T-helper 17 cell (primary cell): ENCODE measurements at regions not wholly inside any gene's neighbourhood (a gene's known extent, or its start where the extent isn't known, plus 50 kb on each side); places are given as distances from the start of the nearest gene placed in this dataset.

ENCODE experiments used
- ATAC-seq: fragments of 150-1000 bp; cut with Tn5 transposase; 2 replicates; pipeline ENCODE4 v1.10.0; 2021; ENCODE audit warnings: mild to moderate bottlenecking, moderate library complexity
- DNase-seq, 3 donors: peaks; one replicate each; pipeline versions ENCODE4 v3.0.0 to v3.0.0-alpha.2; 2020 to 2021
- H3K9me3 ChIP-seq: one replicate; pipeline ENCODE4 v1.7.0; 2013; ENCODE audit warnings: low read length, mild to moderate bottlenecking; ENCODE audit not compliant: control insufficient read depth, poor library complexity, severe bottlenecking
- H3K27ac Mint-ChIP-seq: one replicate; pipeline ENCODE4 v1.8.0; 2022; ENCODE audit warnings: mild to moderate bottlenecking, moderate library complexity, mixed read lengths
- H3K27me3 Mint-ChIP-seq: one replicate; pipeline ENCODE4 v1.8.0; 2022; ENCODE audit warnings: mixed read lengths
- H3K36me3 Mint-ChIP-seq: one replicate; pipeline ENCODE4 v1.8.0; 2022; ENCODE audit warnings: low read depth, mixed read lengths
- H3K4me1 Mint-ChIP-seq: one replicate; pipeline ENCODE4 v1.8.0; 2022; ENCODE audit warnings: mild to moderate bottlenecking, mixed read lengths
- H3K4me3 Mint-ChIP-seq: one replicate; pipeline ENCODE4 v1.8.0; 2022; ENCODE audit warnings: mild to moderate bottlenecking, moderate library complexity, mixed read lengths

GRCh38 chr15:70435369-70435768 is 328.0 kb downstream of the UACA start:
- no peaks in the 10 kb centered on the region for H3K9me3 ChIP-seq
- peak overlapping the region; percentile 59 for H3K27ac Mint-ChIP-seq
- no peak for DNase-seq
- peaks cover 24% of the 10 kb centered on the region for H3K4me1 Mint-ChIP-seq
- H3K27me3 Mint-ChIP-seq: no peaks in the 10 kb centered on the region
- peak; percentile 63 for ATAC-seq
- H3K36me3 Mint-ChIP-seq: no peaks in the 10 kb centered on the region
- H3K4me3 Mint-ChIP-seq: peak overlapping the region; percentile 6

- Mint-ChIP-seq H3K4me3 (no peak overlapping the region), H3K36me3 (no peaks in the 10 kb centered on the region)
These were observed 329.6 kb downstream of the UACA start for GRCh38 chr15:70433586-70434324.

GRCh38 chr15:70432924-70433495 is 330.3 kb downstream of the UACA start:
- DNase-seq (no peak), ATAC-seq (no peak)
- Mint-ChIP-seq H3K27me3 (no peaks in the 10 kb centered on the region), H3K4me3 (no peak overlapping the region), H3K27ac (no peak overlapping the region), H3K4me1 (peaks cover 24% of the 10 kb centered on the region), H3K36me3 (no peaks in the 10 kb centered on the region)
- H3K9me3 ChIP-seq: no peaks in the 10 kb centered on the region

More at GRCh38 chr15:70433586-70434324, 329.6 kb downstream of the UACA start:
- Mint-ChIP-seq H3K27ac (no peak overlapping the region), H3K4me1 (peaks cover 24% of the 10 kb centered on the region), H3K27me3 (no peaks in the 10 kb centered on the region)
- DNase-seq (no peak), ATAC-seq (no peak)
- no peaks in the 10 kb centered on the region for H3K9me3 ChIP-seq

GRCh38 chr15:70431854-70432253 is 331.5 kb downstream of the UACA start:
- H3K36me3 Mint-ChIP-seq: no peaks in the 10 kb centered on the region
- no peaks in the 10 kb centered on the region for H3K9me3 ChIP-seq
- H3K4me3 Mint-ChIP-seq: no peak overlapping the region
- peaks cover 21% of the 10 kb centered on the region for H3K4me1 Mint-ChIP-seq
- DNase-seq (no peak), ATAC-seq (no peak)
- no peaks in the 10 kb centered on the region for H3K27me3 Mint-ChIP-seq
- H3K27ac Mint-ChIP-seq: no peak overlapping the region

- H3K27ac Mint-ChIP-seq: no peak overlapping the region
These were observed 332.4 kb upstream of the TLE3 start for GRCh38 chr15:70430069-70430468.

GRCh38 chr15:70429056-70429722 is 331.5 kb upstream of the TLE3 start:
- DNase-seq: no peak
- H3K27me3 Mint-ChIP-seq: no peaks in the 10 kb centered on the region
- H3K36me3 Mint-ChIP-seq: no peaks in the 10 kb centered on the region
- H3K27ac Mint-ChIP-seq: no peak overlapping the region
- no peak for ATAC-seq
- H3K4me1 Mint-ChIP-seq: peaks cover 21% of the 10 kb centered on the region
- H3K9me3 ChIP-seq: no peaks in the 10 kb centered on the region
- no peak overlapping the region for H3K4me3 Mint-ChIP-seq

More at GRCh38 chr15:70430069-70430468, 332.4 kb upstream of the TLE3 start:
- H3K4me3 Mint-ChIP-seq: no peak overlapping the region
- H3K27me3 Mint-ChIP-seq: no peaks in the 10 kb centered on the region
- ATAC-seq (no peak), DNase-seq (no peak)
- no peaks in the 10 kb centered on the region for H3K36me3 Mint-ChIP-seq
- H3K4me1 Mint-ChIP-seq: peaks cover 18% of the 10 kb centered on the region
- no peaks in the 10 kb centered on the region for H3K9me3 ChIP-seq

GRCh38 chr15:70428211-70428822 is 330.6 kb upstream of the TLE3 start:
- Mint-ChIP-seq H3K27me3 (no peaks in the 10 kb centered on the region), H3K4me3 (no peak overlapping the region), H3K4me1 (peaks cover 24% of the 10 kb centered on the region), H3K36me3 (no peaks in the 10 kb centered on the region), H3K27ac (no peak overlapping the region)
- no peak for DNase-seq
- no peak for ATAC-seq
- H3K9me3 ChIP-seq: no peaks in the 10 kb centered on the region

GRCh38 chr15:70427167-70428120 is 329.7 kb upstream of the TLE3 start:
- ATAC-seq (no peak), DNase-seq (no peak)
- no peak overlapping the region for H3K4me3 Mint-ChIP-seq
- no peak overlapping the region for H3K27ac Mint-ChIP-seq
- no peaks in the 10 kb centered on the region for H3K9me3 ChIP-seq
- no peaks in the 10 kb centered on the region for H3K27me3 Mint-ChIP-seq
- H3K36me3 Mint-ChIP-seq: no peaks in the 10 kb centered on the region
- H3K4me1 Mint-ChIP-seq: peaks cover 21% of the 10 kb centered on the region

- H3K4me1 Mint-ChIP-seq: peaks cover 18% of the 10 kb centered on the region
- no peaks in the 10 kb centered on the region for H3K9me3 ChIP-seq
- no peaks in the 10 kb centered on the region for H3K36me3 Mint-ChIP-seq
- no peaks in the 10 kb centered on the region for H3K27me3 Mint-ChIP-seq
- no peak overlapping the region for H3K4me3 Mint-ChIP-seq
- ATAC-seq: no peak
- H3K27ac Mint-ChIP-seq: no peak overlapping the region
- DNase-seq: no peak
These were observed 328.5 kb upstream of the TLE3 start for GRCh38 chr15:70426096-70426821.

- Mint-ChIP-seq H3K4me1 (peaks cover 18% of the 10 kb centered on the region), H3K36me3 (no peaks in the 10 kb centered on the region), H3K27ac (peak overlapping the region; percentile 3), H3K4me3 (peak overlapping the region; percentile 58), H3K27me3 (no peaks in the 10 kb centered on the region)
- no peaks in the 10 kb centered on the region for H3K9me3 ChIP-seq
- ATAC-seq (peak; percentile 50), DNase-seq (no peak)
These were observed 327.3 kb upstream of the TLE3 start for GRCh38 chr15:70424937-70425411.

- H3K4me1 Mint-ChIP-seq: peaks cover 21% of the 10 kb centered on the region
- H3K27ac Mint-ChIP-seq: no peak overlapping the region
- DNase-seq (no peak), ATAC-seq (no peak)
- H3K4me3 Mint-ChIP-seq: no peak overlapping the region
- peaks cover 16% of the 10 kb centered on the region for H3K27me3 Mint-ChIP-seq
- peaks cover 2% of the 10 kb centered on the region for H3K36me3 Mint-ChIP-seq
- H3K9me3 ChIP-seq: no peaks in the 10 kb centered on the region
These were observed 325.6 kb upstream of the TLE3 start for GRCh38 chr15:70423267-70423666.

- H3K9me3 ChIP-seq: no peaks in the 10 kb centered on the region
- Mint-ChIP-seq H3K36me3 (peaks cover 2% of the 10 kb centered on the region), H3K27me3 (peaks cover 21% of the 10 kb centered on the region), H3K4me1 (peaks cover 21% of the 10 kb centered on the region), H3K27ac (no peak overlapping the region), H3K4me3 (no peak overlapping the region)
- ATAC-seq: no peak
- no peak for DNase-seq
These were observed 324.6 kb upstream of the TLE3 start for GRCh38 chr15:70422342-70422741.
